HUES6 (cell line): ENCODE measurements at regions not wholly inside any gene's neighbourhood (a gene's known extent, or its start where the extent isn't known, plus 50 kb on each side); places are given as distances from the start of the nearest gene placed in this dataset.

Experiments
- H3K27ac ChIP-seq: 2 replicates; pipeline ENCODE4 v1.7.0; 2013; ENCODE audit warnings: low read depth, mild to moderate bottlenecking, low read length, inconsistent platforms
- H3K27me3 ChIP-seq: 2 replicates; pipeline ENCODE4 v1.6.1; 2013; ENCODE audit warnings: low read length; ENCODE audit not compliant: control insufficient read depth, insufficient read depth
- H3K36me3 ChIP-seq: 2 replicates; pipeline ENCODE4 v1.6.1; 2013; ENCODE audit warnings: low read length; ENCODE audit not compliant: control insufficient read depth, insufficient read depth
- H3K4me1 ChIP-seq: 2 replicates; pipeline ENCODE4 v1.6.1; 2013; ENCODE audit warnings: low read length; ENCODE audit not compliant: control insufficient read depth, insufficient read depth
- H3K4me3 ChIP-seq: 2 replicates; pipeline ENCODE4 v1.5.1; 2013; ENCODE audit warnings: low read depth, low read length
- H3K9ac ChIP-seq: one replicate; pipeline ENCODE4 v1.6.1; 2013; ENCODE audit warnings: mild to moderate bottlenecking, low read length
- H3K9me3 ChIP-seq: 2 replicates; pipeline ENCODE4 v1.6.1; 2013; ENCODE audit warnings: low read depth, low read length; ENCODE audit not compliant: control insufficient read depth, insufficient read depth

- H3K4me3 ChIP-seq, result no peak overlapping the region
- no peak overlapping the region for H3K9ac ChIP-seq
- no peaks in the 10 kb centered on the region for H3K27me3 ChIP-seq
- H3K27ac ChIP-seq, result no peak overlapping the region
- H3K9me3 ChIP-seq, result peaks cover 2% of the 10 kb centered on the region; the same call in 1 of the 2 replicates
- no peaks in the 10 kb centered on the region for H3K36me3 ChIP-seq
- no peaks in the 10 kb centered on the region for H3K4me1 ChIP-seq
Observed at GRCh38 chr5:129322968-129323367, 137.1 kb upstream of the ADAMTS19 start.

GRCh38 chr5:129341306-129341705 lies 118.8 kb upstream of the ADAMTS19 start:
- Histone ChIP-seq H3K9me3 (no peaks in the 10 kb centered on the region), H3K4me3 (no peak overlapping the region), H3K27me3 (no peaks in the 10 kb centered on the region), H3K36me3 (no peaks in the 10 kb centered on the region), H3K9ac (no peak overlapping the region), H3K27ac (no peak overlapping the region), H3K4me1 (no peaks in the 10 kb centered on the region)

- no peaks in the 10 kb centered on the region for H3K27me3 ChIP-seq
- H3K4me1 ChIP-seq, result no peaks in the 10 kb centered on the region
- no peak overlapping the region for H3K9ac ChIP-seq
- no peaks in the 10 kb centered on the region for H3K9me3 ChIP-seq
- H3K4me3 ChIP-seq, result no peak overlapping the region
- no peak overlapping the region for H3K27ac ChIP-seq
- H3K36me3 ChIP-seq, result no peaks in the 10 kb centered on the region
Observed at GRCh38 chr5:129342796-129343195, 117.3 kb upstream of the ADAMTS19 start.

- H3K9ac ChIP-seq, result no peak overlapping the region
- no peak overlapping the region for H3K27ac ChIP-seq
- H3K4me3 ChIP-seq, result no peak overlapping the region
- H3K36me3 ChIP-seq, result no peaks in the 10 kb centered on the region
- no peaks in the 10 kb centered on the region for H3K4me1 ChIP-seq
- H3K9me3 ChIP-seq, result no peaks in the 10 kb centered on the region
- H3K27me3 ChIP-seq, result no peaks in the 10 kb centered on the region
Observed at GRCh38 chr5:129345213-129345924, 114.7 kb upstream of the ADAMTS19 start.

GRCh38 chr5:129356846-129357245 lies 103.3 kb upstream of the ADAMTS19 start:
- Histone ChIP-seq H3K27me3 (no peaks in the 10 kb centered on the region), H3K36me3 (no peaks in the 10 kb centered on the region), H3K4me3 (no peak overlapping the region), H3K27ac (no peak overlapping the region), H3K4me1 (no peaks in the 10 kb centered on the region), H3K9me3 (no peaks in the 10 kb centered on the region), H3K9ac (no peak overlapping the region)

GRCh38 chr5:129358069-129358468 lies 102.0 kb upstream of the ADAMTS19 start:
- Histone ChIP-seq H3K36me3 (no peaks in the 10 kb centered on the region), H3K27me3 (no peaks in the 10 kb centered on the region), H3K9ac (no peak overlapping the region), H3K4me3 (no peak overlapping the region), H3K9me3 (no peaks in the 10 kb centered on the region), H3K4me1 (no peaks in the 10 kb centered on the region), H3K27ac (no peak overlapping the region)

GRCh38 chr5:129359450-129359849 lies 100.6 kb upstream of the ADAMTS19 start:
- Histone ChIP-seq H3K4me1 (no peaks in the 10 kb centered on the region), H3K27ac (no peak overlapping the region), H3K36me3 (no peaks in the 10 kb centered on the region), H3K27me3 (no peaks in the 10 kb centered on the region), H3K4me3 (no peak overlapping the region), H3K9ac (no peak overlapping the region), H3K9me3 (no peaks in the 10 kb centered on the region)

- H3K4me3 ChIP-seq, result no peak overlapping the region
- no peak overlapping the region for H3K9ac ChIP-seq
- no peaks in the 10 kb centered on the region for H3K4me1 ChIP-seq
- H3K27me3 ChIP-seq, result no peaks in the 10 kb centered on the region
- H3K36me3 ChIP-seq, result no peaks in the 10 kb centered on the region
- H3K27ac ChIP-seq, result no peak overlapping the region
- H3K9me3 ChIP-seq, result peaks cover 9% of the 10 kb centered on the region; the same call in 1 of the 2 replicates
Observed at GRCh38 chr5:129361441-129362025, 98.6 kb upstream of the ADAMTS19 start.

- no peak overlapping the region for H3K4me3 ChIP-seq
- no peaks in the 10 kb centered on the region for H3K4me1 ChIP-seq
- no peak overlapping the region for H3K27ac ChIP-seq
- H3K9me3 ChIP-seq, result peaks cover 9% of the 10 kb centered on the region; the same call in 1 of the 2 replicates
- no peak overlapping the region for H3K9ac ChIP-seq
- no peaks in the 10 kb centered on the region for H3K36me3 ChIP-seq
- H3K27me3 ChIP-seq, result no peaks in the 10 kb centered on the region
Observed at GRCh38 chr5:129362456-129362855, 97.6 kb upstream of the ADAMTS19 start.

GRCh38 chr5:129363991-129364390 lies 96.1 kb upstream of the ADAMTS19 start:
- Histone ChIP-seq H3K4me3 (no peak overlapping the region), H3K27me3 (no peaks in the 10 kb centered on the region), H3K9me3 (peaks cover 9% of the 10 kb centered on the region; the same call in 1 of the 2 replicates), H3K27ac (no peak overlapping the region), H3K36me3 (no peaks in the 10 kb centered on the region), H3K4me1 (no peaks in the 10 kb centered on the region), H3K9ac (no peak overlapping the region)

GRCh38 chr5:129367883-129368282 lies 92.2 kb upstream of the ADAMTS19 start:
- H3K9ac ChIP-seq, result no peak overlapping the region
- peaks cover 9% of the 10 kb centered on the region; the same call in 1 of the 2 replicates for H3K9me3 ChIP-seq
- H3K4me1 ChIP-seq, result no peaks in the 10 kb centered on the region
- H3K27ac ChIP-seq, result no peak overlapping the region
- H3K27me3 ChIP-seq, result no peaks in the 10 kb centered on the region
- no peaks in the 10 kb centered on the region for H3K36me3 ChIP-seq
- H3K4me3 ChIP-seq, result no peak overlapping the region
